GM18873 (cell line): ENCODE measurements at regions not wholly inside any gene's neighbourhood (a gene's known extent, or its start where the extent isn't known, plus 50 kb on each side); places are given as distances from the start of the nearest gene placed in this dataset.
"Not testable (repeated sequence)": the region's sequence is repeated elsewhere in the genome, so short reads cannot be mapped to it uniquely, and the experiment has no call there.

ENCODE experiments used
- ATAC-seq: cut with Tn5 transposase; IDR thresholded peaks from one replicate; pipeline ENCODE4 v1.9.1; 2021; ENCODE audit warnings: mild to moderate bottlenecking, moderate library complexity, moderate number of reproducible peaks; ENCODE audit not compliant: unreplicated experiment, low FRiP score

- ATAC-seq: not testable (repeated sequence)
These were observed 890.3 kb upstream of the GOT2 start for GRCh38 chr16:59624381-59624780.

- ATAC-seq: no peak
These were observed 880.5 kb upstream of the GOT2 start for GRCh38 chr16:59614466-59615240.

- not testable (repeated sequence) for ATAC-seq
These were observed 878.9 kb upstream of the GOT2 start for GRCh38 chr16:59612910-59613620.

GRCh38 chr16:59612094-59612493, 878.0 kb upstream of the GOT2 start:
- no peak for ATAC-seq

GRCh38 chr16:59611556-59611955, 877.4 kb upstream of the GOT2 start:
- no peak for ATAC-seq

- no peak for ATAC-seq
These were observed 871.6 kb upstream of the GOT2 start for GRCh38 chr16:59605706-59606105.

- no peak for ATAC-seq
These were observed 870.2 kb upstream of the GOT2 start for GRCh38 chr16:59604354-59604753.

GRCh38 chr16:59601452-59601851, 867.3 kb upstream of the GOT2 start:
- ATAC-seq: no peak

GRCh38 chr16:59597269-59597668, 863.2 kb upstream of the GOT2 start:
- ATAC-seq: no peak

- no peak for ATAC-seq
These were observed 862.6 kb upstream of the GOT2 start for GRCh38 chr16:59596693-59597092.

- no peak for ATAC-seq
These were observed 859.1 kb upstream of the GOT2 start for GRCh38 chr16:59593194-59593661.

- no peak for ATAC-seq
These were observed 857.4 kb upstream of the GOT2 start for GRCh38 chr16:59591480-59591879.

- no peak for ATAC-seq
These were observed 856.7 kb upstream of the GOT2 start for GRCh38 chr16:59590845-59591244.

- no peak for ATAC-seq
These were observed 852.2 kb upstream of the GOT2 start for GRCh38 chr16:59586331-59586730.

GRCh38 chr16:59574296-59574695, 840.2 kb upstream of the GOT2 start:
- no peak for ATAC-seq

- ATAC-seq: no peak
These were observed 839.6 kb upstream of the GOT2 start for GRCh38 chr16:59573528-59574271.

GRCh38 chr16:59567496-59567895, 833.4 kb upstream of the GOT2 start:
- ATAC-seq: no peak

GRCh38 chr16:59566446-59566845, 832.3 kb upstream of the GOT2 start:
- no peak for ATAC-seq

GRCh38 chr16:59558679-59559078, 824.6 kb upstream of the GOT2 start:
- no peak for ATAC-seq

- ATAC-seq: no peak
These were observed 818.0 kb upstream of the GOT2 start for GRCh38 chr16:59552164-59552563.

GRCh38 chr16:59545721-59546120, 811.6 kb upstream of the GOT2 start:
- ATAC-seq: no peak
